PFSK-1 (cell line): ENCODE measurements at regions not wholly inside any gene's neighbourhood (a gene's known extent, or its start where the extent isn't known, plus 50 kb on each side); places are given as distances from the start of the nearest gene placed in this dataset.

Experiments
- REST ChIP-seq, 2 experiments: IDR thresholded peaks; 2 replicates each; pipeline versions ENCODE4 v1.6.1 to v1.8.0; 2011 to 2012; ENCODE audit warnings: low read depth in 2 of 2, low read length in 2 of 2, control low read depth in 1 of 2, inconsistent platforms in 1 of 2, mild to moderate bottlenecking in 1 of 2, moderate library complexity in 1 of 2; ENCODE audit not compliant: insufficient read depth in 1 of 2
- TAF1 ChIP-seq: IDR thresholded peaks from 2 replicates; pipeline ENCODE4 v1.6.1; 2012; ENCODE audit warnings: low read length, control low read depth, borderline replicate concordance; ENCODE audit not compliant: insufficient read depth

GRCh38 chr20:7003598-7003997 is 236.1 kb downstream of the BMP2 start:
- TF ChIP-seq REST (IDR thresholded peaks at IDR 0.05; ENCODE audit: insufficient read depth in 1 of 2, low read depth in 2 of 2, low read length in 2 of 2) = no peak
- TF ChIP-seq TAF1 = no peak
